Activated naive CD4-positive, alpha-beta T cell treated with anti-CD3 and anti-CD28 coated beads, Interleukin-2, amount 50 U/mL, for 24 hours (primary cell): ENCODE measurements at regions not wholly inside any gene's neighbourhood (a gene's known extent, or its start where the extent isn't known, plus 50 kb on each side); places are given as distances from the start of the nearest gene placed in this dataset.

ENCODE experiments used
- H3K27ac Mint-ChIP-seq: one replicate; pipeline ENCODE4 v1.8.0; 2021; ENCODE audit warnings: mild to moderate bottlenecking, mixed read lengths
- H3K27me3 Mint-ChIP-seq: one replicate; pipeline ENCODE4 v1.8.0; 2021; ENCODE audit warnings: mixed read lengths
- H3K36me3 Mint-ChIP-seq: one replicate; pipeline ENCODE4 v1.8.0; 2021; ENCODE audit warnings: mixed read lengths
- H3K4me1 Mint-ChIP-seq: one replicate; pipeline ENCODE4 v1.8.0; 2021; ENCODE audit warnings: mixed read lengths
- H3K4me3 Mint-ChIP-seq: one replicate; pipeline ENCODE4 v1.8.0; 2021; ENCODE audit warnings: mild to moderate bottlenecking, mixed read lengths
- H3K9me3 Mint-ChIP-seq: one replicate; pipeline ENCODE4 v1.8.0; 2021; ENCODE audit warnings: mixed read lengths

- no peaks in the 10 kb centered on the region for H3K36me3 Mint-ChIP-seq
- H3K4me1 Mint-ChIP-seq, result no peaks in the 10 kb centered on the region
- no peak overlapping the region for H3K4me3 Mint-ChIP-seq
- H3K9me3 Mint-ChIP-seq, result no peaks in the 10 kb centered on the region
- H3K27ac Mint-ChIP-seq, result no peak overlapping the region
- no peaks in the 10 kb centered on the region for H3K27me3 Mint-ChIP-seq
Measured at GRCh38 chr1:195278644-195279043, 1329.6 kb downstream of the KCNT2 start.

- H3K4me3 Mint-ChIP-seq, result no peak overlapping the region
- no peaks in the 10 kb centered on the region for H3K36me3 Mint-ChIP-seq
- H3K4me1 Mint-ChIP-seq, result no peaks in the 10 kb centered on the region
- H3K27me3 Mint-ChIP-seq, result no peaks in the 10 kb centered on the region
- no peaks in the 10 kb centered on the region for H3K9me3 Mint-ChIP-seq
- H3K27ac Mint-ChIP-seq, result no peak overlapping the region
Measured at GRCh38 chr1:195275710-195276109, 1332.5 kb downstream of the KCNT2 start.

GRCh38 chr1:195251900-195252299 is 1356.3 kb downstream of the KCNT2 start:
- H3K9me3 Mint-ChIP-seq, result no peaks in the 10 kb centered on the region
- H3K4me1 Mint-ChIP-seq, result no peaks in the 10 kb centered on the region
- no peak overlapping the region for H3K4me3 Mint-ChIP-seq
- H3K27ac Mint-ChIP-seq, result no peak overlapping the region
- no peaks in the 10 kb centered on the region for H3K36me3 Mint-ChIP-seq
- H3K27me3 Mint-ChIP-seq, result no peaks in the 10 kb centered on the region

- Mint-ChIP-seq H3K9me3 (no peaks in the 10 kb centered on the region), H3K4me3 (no peak overlapping the region), H3K4me1 (no peaks in the 10 kb centered on the region), H3K27ac (no peak overlapping the region), H3K36me3 (no peaks in the 10 kb centered on the region), H3K27me3 (no peaks in the 10 kb centered on the region)
Measured at GRCh38 chr1:195243492-195243891, 1364.7 kb downstream of the KCNT2 start.

GRCh38 chr1:195241066-195241465 is 1367.2 kb downstream of the KCNT2 start:
- no peaks in the 10 kb centered on the region for H3K4me1 Mint-ChIP-seq
- H3K4me3 Mint-ChIP-seq, result no peak overlapping the region
- no peak overlapping the region for H3K27ac Mint-ChIP-seq
- no peaks in the 10 kb centered on the region for H3K9me3 Mint-ChIP-seq
- H3K27me3 Mint-ChIP-seq, result no peaks in the 10 kb centered on the region
- H3K36me3 Mint-ChIP-seq, result no peaks in the 10 kb centered on the region

- H3K9me3 Mint-ChIP-seq, result no peaks in the 10 kb centered on the region
- H3K36me3 Mint-ChIP-seq, result no peaks in the 10 kb centered on the region
- no peak overlapping the region for H3K4me3 Mint-ChIP-seq
- no peaks in the 10 kb centered on the region for H3K27me3 Mint-ChIP-seq
- H3K4me1 Mint-ChIP-seq, result no peaks in the 10 kb centered on the region
- H3K27ac Mint-ChIP-seq, result no peak overlapping the region
Measured at GRCh38 chr1:195238313-195238712, 1369.9 kb downstream of the KCNT2 start.

GRCh38 chr1:195236991-195237889 is 1371.0 kb downstream of the KCNT2 start:
- H3K36me3 Mint-ChIP-seq, result no peaks in the 10 kb centered on the region
- H3K27me3 Mint-ChIP-seq, result no peaks in the 10 kb centered on the region
- no peak overlapping the region for H3K27ac Mint-ChIP-seq
- no peaks in the 10 kb centered on the region for H3K4me1 Mint-ChIP-seq
- no peaks in the 10 kb centered on the region for H3K9me3 Mint-ChIP-seq
- no peak overlapping the region for H3K4me3 Mint-ChIP-seq

GRCh38 chr1:195218428-195219212 is 1389.6 kb downstream of the KCNT2 start:
- no peak overlapping the region for H3K4me3 Mint-ChIP-seq
- H3K27me3 Mint-ChIP-seq, result no peaks in the 10 kb centered on the region
- no peak overlapping the region for H3K27ac Mint-ChIP-seq
- H3K36me3 Mint-ChIP-seq, result no peaks in the 10 kb centered on the region
- H3K4me1 Mint-ChIP-seq, result no peaks in the 10 kb centered on the region
- peaks cover 10% of the 10 kb centered on the region for H3K9me3 Mint-ChIP-seq

GRCh38 chr1:195202241-195202640 is 1406.0 kb downstream of the KCNT2 start:
- Mint-ChIP-seq H3K27me3 (peaks cover 1% of the 10 kb centered on the region), H3K27ac (no peak overlapping the region), H3K36me3 (no peaks in the 10 kb centered on the region), H3K9me3 (no peaks in the 10 kb centered on the region), H3K4me1 (no peaks in the 10 kb centered on the region), H3K4me3 (no peak overlapping the region)

GRCh38 chr1:195200772-195201171 is 1407.5 kb downstream of the KCNT2 start:
- Mint-ChIP-seq H3K36me3 (no peaks in the 10 kb centered on the region), H3K27ac (no peak overlapping the region), H3K4me3 (no peak overlapping the region), H3K9me3 (no peaks in the 10 kb centered on the region), H3K27me3 (peaks cover 1% of the 10 kb centered on the region), H3K4me1 (no peaks in the 10 kb centered on the region)

GRCh38 chr1:195197116-195197515 is 1411.1 kb downstream of the KCNT2 start:
- Mint-ChIP-seq H3K27me3 (peaks cover 1% of the 10 kb centered on the region), H3K27ac (no peak overlapping the region), H3K36me3 (no peaks in the 10 kb centered on the region), H3K9me3 (no peaks in the 10 kb centered on the region), H3K4me3 (no peak overlapping the region), H3K4me1 (no peaks in the 10 kb centered on the region)

GRCh38 chr1:195195423-195196057 is 1412.7 kb downstream of the KCNT2 start:
- Mint-ChIP-seq H3K4me1 (no peaks in the 10 kb centered on the region), H3K4me3 (no peak overlapping the region), H3K9me3 (no peaks in the 10 kb centered on the region), H3K27ac (no peak overlapping the region), H3K27me3 (no peaks in the 10 kb centered on the region), H3K36me3 (no peaks in the 10 kb centered on the region)

- H3K36me3 Mint-ChIP-seq, result no peaks in the 10 kb centered on the region
Measured at GRCh38 chr1:195193134-195193533, 1415.1 kb downstream of the KCNT2 start.

GRCh38 chr1:195188821-195189220 is 1419.4 kb downstream of the KCNT2 start:
- Mint-ChIP-seq H3K4me1 (no peaks in the 10 kb centered on the region), H3K4me3 (no peak overlapping the region)

More at GRCh38 chr1:195193134-195193533, 1415.1 kb downstream of the KCNT2 start:
- no peak overlapping the region for H3K4me3 Mint-ChIP-seq
- H3K27ac Mint-ChIP-seq, result no peak overlapping the region
- H3K27me3 Mint-ChIP-seq, result no peaks in the 10 kb centered on the region
- H3K4me1 Mint-ChIP-seq, result no peaks in the 10 kb centered on the region
- H3K9me3 Mint-ChIP-seq, result no peaks in the 10 kb centered on the region

GRCh38 chr1:195186544-195186943 is 1421.7 kb downstream of the KCNT2 start:
- no peaks in the 10 kb centered on the region for H3K4me1 Mint-ChIP-seq
- no peak overlapping the region for H3K4me3 Mint-ChIP-seq
- no peaks in the 10 kb centered on the region for H3K9me3 Mint-ChIP-seq
- H3K27ac Mint-ChIP-seq, result no peak overlapping the region
- no peaks in the 10 kb centered on the region for H3K36me3 Mint-ChIP-seq
- no peaks in the 10 kb centered on the region for H3K27me3 Mint-ChIP-seq

More at GRCh38 chr1:195188821-195189220, 1419.4 kb downstream of the KCNT2 start:
- no peaks in the 10 kb centered on the region for H3K36me3 Mint-ChIP-seq
- H3K27ac Mint-ChIP-seq, result no peak overlapping the region
- H3K27me3 Mint-ChIP-seq, result no peaks in the 10 kb centered on the region
- H3K9me3 Mint-ChIP-seq, result no peaks in the 10 kb centered on the region

- no peaks in the 10 kb centered on the region for H3K9me3 Mint-ChIP-seq
- no peaks in the 10 kb centered on the region for H3K36me3 Mint-ChIP-seq
- no peaks in the 10 kb centered on the region for H3K27me3 Mint-ChIP-seq
- no peak overlapping the region for H3K27ac Mint-ChIP-seq
- H3K4me3 Mint-ChIP-seq, result no peak overlapping the region
- no peaks in the 10 kb centered on the region for H3K4me1 Mint-ChIP-seq
Measured at GRCh38 chr1:195185736-195186135, 1422.5 kb downstream of the KCNT2 start.
